B cell (primary cell): ENCODE measurements at regions not wholly inside any gene's neighbourhood (a gene's known extent, or its start where the extent isn't known, plus 50 kb on each side); places are given as distances from the start of the nearest gene placed in this dataset.
"Not testable (repeated sequence)": the region's sequence is repeated elsewhere in the genome, so short reads cannot be mapped to it uniquely, and the experiment has no call there.

Experiments used
- ATAC-seq: fragments of 200-7000 bp; cut with Tn5 transposase; one replicate; pipeline ENCODE4 v1.10.0; 2021; ENCODE audit warnings: low read depth, mild to moderate bottlenecking, moderate number of reproducible peaks, moderate library complexity
- CTCF ChIA-PET: fragments of 350-600 bp; sonication (Branson Sonifier 250); formaldehyde crosslinking; loops from one replicate; lab custom pipeline; 2021; ENCODE audit warnings: antibody characterized with exemption, inconsistent platforms; lab: Charles Lee
- POLR2A ChIA-PET: fragments of 350-600 bp; sonication (Branson Sonifier 250); formaldehyde crosslinking; loops from one replicate; lab custom pipeline; 2021; ENCODE audit warnings: antibody characterized with exemption; lab: Charles Lee
- DNase-seq: peaks from one replicate; pipeline ENCODE4 v3.0.0; 2013
- H2AFZ ChIP-seq: 2 replicates; pipeline ENCODE4 v1.6.1; 2012; ENCODE audit warnings: mild to moderate bottlenecking, low read depth, low read length; ENCODE audit not compliant: insufficient read depth, poor library complexity, severe bottlenecking
- H3K27ac ChIP-seq, 2 donors: 1 replicate in 1 of 2; 2 replicates in 1 of 2; pipeline ENCODE4 v1.5.1; 2012 to 2013; ENCODE audit warnings: low read length in 2 of 2, mild to moderate bottlenecking in 2 of 2, moderate library complexity in 1 of 2
- H3K27me3 ChIP-seq, 4 experiments: fragments of 200-600 bp in 1 of 4; sonication (generic) in 1 of 4; replicated peaks in 1 of 4; 1 replicate in 2 of 4; 2 replicates in 2 of 4; pipeline versions ENCODE4 v1.6.1 to v1.7.0; 2013 to 2016; ENCODE audit warnings: low read length in 3 of 4, mild to moderate bottlenecking in 2 of 4, mixed read lengths in 1 of 4, moderate library complexity in 1 of 4; ENCODE audit not compliant: insufficient read depth in 4 of 4, control insufficient read depth in 3 of 4; ENCODE audit errors: control extremely low read depth in 1 of 4
- H3K36me3 ChIP-seq, 2 experiments: replicated peaks in 1 of 2; 1 replicate in 1 of 2; 2 replicates in 1 of 2; pipeline versions ENCODE4 v1.6.1 to v1.7.1; 2013; ENCODE audit warnings: low read length in 1 of 2; ENCODE audit not compliant: insufficient read depth in 2 of 2, control insufficient read depth in 1 of 2; ENCODE audit errors: control extremely low read depth in 1 of 2, extremely low read depth in 1 of 2
- H3K4me1 ChIP-seq, 2 donors: fragments of 200-600 bp in 1 of 2; sonication (generic) in 1 of 2; 1 replicate in 1 of 2; 2 replicates in 1 of 2; pipeline versions ENCODE4 v1.5.1 to v1.6.1; 2013 to 2017; ENCODE audit warnings: low read length in 2 of 2; ENCODE audit not compliant: control insufficient read depth in 2 of 2, insufficient read depth in 2 of 2
- H3K4me2 ChIP-seq: replicated peaks from 2 replicates; pipeline ENCODE3; 2012; ENCODE audit warnings: mild to moderate bottlenecking, low read depth, low read length; ENCODE audit not compliant: poor library complexity, severe bottlenecking
- H3K4me3 ChIP-seq, 5 experiments: fragments of 200-600 bp in 1 of 5; sonication (generic) in 1 of 5; 1 replicate in 3 of 5; 2 replicates in 2 of 5; pipeline versions ENCODE4 v1.5.1 to v1.7.0; 2011 to 2016; ENCODE audit warnings: low read length in 4 of 5, mild to moderate bottlenecking in 4 of 5, low read depth in 2 of 5, control low read depth in 1 of 5, moderate library complexity in 1 of 5; ENCODE audit not compliant: insufficient read depth in 1 of 5; ENCODE audit errors: control extremely low read depth in 1 of 5, extremely low read depth in 1 of 5
- H3K79me2 ChIP-seq: fragments of 200-600 bp; sonication (generic); one replicate; pipeline ENCODE4 v1.6.0; 2016; ENCODE audit warnings: low read length; ENCODE audit not compliant: control insufficient read depth, insufficient read depth
- H3K9ac ChIP-seq: fragments of 200-600 bp; sonication (generic); 2 replicates; pipeline ENCODE4 v1.6.1; 2017; ENCODE audit warnings: mild to moderate bottlenecking, low read length, moderate library complexity
- H3K9me3 ChIP-seq, 3 donors: one replicate each; pipeline versions ENCODE4 v1.6.1 to v1.7.1; 2013; ENCODE audit warnings: low read length in 2 of 3; ENCODE audit not compliant: control insufficient read depth in 2 of 3, insufficient read depth in 1 of 3; ENCODE audit errors: control extremely low read depth in 1 of 3
- H4K20me1 ChIP-seq: 2 replicates; pipeline ENCODE4 v1.6.0; 2012; ENCODE audit warnings: mild to moderate bottlenecking, low read length; ENCODE audit not compliant: insufficient read depth, control insufficient read depth, poor library complexity, severe bottlenecking
- H3K27ac Mint-ChIP-seq: one replicate; pipeline ENCODE4 v1.8.0; 2021; ENCODE audit warnings: mixed read lengths
- H3K27me3 Mint-ChIP-seq: one replicate; pipeline ENCODE4 v1.8.0; 2021; ENCODE audit warnings: mixed read lengths
- H3K4me1 Mint-ChIP-seq: one replicate; pipeline ENCODE4 v1.8.0; 2021; ENCODE audit warnings: mixed read lengths
- H3K4me3 Mint-ChIP-seq: one replicate; pipeline ENCODE4 v1.8.0; 2021; ENCODE audit warnings: mixed read lengths
- H3K9me3 Mint-ChIP-seq: one replicate; pipeline ENCODE4 v1.8.0; 2022; ENCODE audit warnings: mixed read lengths; ENCODE audit not compliant: insufficient read depth
- CTCF ChIP-seq: fragments of 200-600 bp; IDR thresholded peaks from one replicate; pipeline ENCODE4 v1.8.0; 2022; ENCODE audit warnings: antibody characterized with exemption, mild to moderate bottlenecking
- EZH2 ChIP-seq: IDR thresholded peaks from 2 replicates; pipeline ENCODE4 v1.6.1; 2012; ENCODE audit warnings: borderline replicate concordance, low read depth, mild to moderate bottlenecking, moderate library complexity, low read length; ENCODE audit not compliant: insufficient read depth, poor library complexity, severe bottlenecking
- WGBS: methylation state at CpG from one replicate; pipeline ENCODE4 v1.1.5; 2013; ENCODE audit warnings: missing lambda C conversion rate; ENCODE audit not compliant: insufficient coverage; 5-methylcytosine and 5-hydroxymethylcytosine counted together
- intact Hi-C: fragments of 100-400 bp; cut with micrococcal nuclease; formaldehyde crosslinking; loops from one replicate; pipeline ENCODE4 v1.10.0; 2022

GRCh38 chr3:115301364-115301860 is 154.3 kb upstream of the ZBTB20 start:
- no peaks in the 10 kb centered on the region for H3K4me1 Mint-ChIP-seq
- Histone ChIP-seq H3K27ac (no peak overlapping the region), H4K20me1 (no peaks in the 10 kb centered on the region), H3K4me2 (no peak overlapping the region), H3K4me1 (no peaks in the 10 kb centered on the region), H3K4me3 (no peak overlapping the region), H3K79me2 (no peaks in the 10 kb centered on the region), H3K27me3 (no peaks in the 10 kb centered on the region), H3K9ac (no peak overlapping the region), H3K36me3 (no peaks in the 10 kb centered on the region), H3K9me3 (no peaks in the 10 kb centered on the region), H2AFZ (no peak overlapping the region)
- intact Hi-C loops, result no loop called here
- peaks cover 3% of the 10 kb centered on the region for H3K9me3 Mint-ChIP-seq
- ChIA-PET POLR2A (no interaction called here), CTCF (no interaction called here)
- no peak overlapping the region for H3K4me3 Mint-ChIP-seq
- no peak for TF ChIP-seq CTCF
- TF ChIP-seq EZH2, result no peak
- 100% methylated on average over 3 of the region's 4 CpGs for WGBS
- DNase-seq, result no peak
- ATAC-seq, result no peak
- no peak overlapping the region for H3K27ac Mint-ChIP-seq
- peaks cover under 1% of the 10 kb centered on the region for H3K27me3 Mint-ChIP-seq

- H3K27ac ChIP-seq, H3K4me2 ChIP-seq, H3K27me3 ChIP-seq, H3K79me2 ChIP-seq, H3K4me1 ChIP-seq, H3K9me3 ChIP-seq, CTCF ChIA-PET, H2AFZ ChIP-seq, H3K27me3 Mint-ChIP-seq, H3K4me3 ChIP-seq, H3K27ac Mint-ChIP-seq, POLR2A ChIA-PET, H3K4me3 Mint-ChIP-seq, DNase-seq, ATAC-seq, H3K9me3 Mint-ChIP-seq, intact Hi-C loops, H4K20me1 ChIP-seq, H3K9ac ChIP-seq, H3K4me1 Mint-ChIP-seq, H3K36me3 ChIP-seq: not testable (repeated sequence)
- WGBS, result 97% methylated on average over 16 of the region's 20 CpGs
These were observed 170.9 kb upstream of the ZBTB20 start for GRCh38 chr3:115317953-115318352.
